ENCODE measurements at regions not wholly inside any gene's neighbourhood (a gene's known extent, or its start where the extent isn't known, plus 50 kb on each side); places are given as distances from the start of the nearest gene placed in this dataset.

DNA sequence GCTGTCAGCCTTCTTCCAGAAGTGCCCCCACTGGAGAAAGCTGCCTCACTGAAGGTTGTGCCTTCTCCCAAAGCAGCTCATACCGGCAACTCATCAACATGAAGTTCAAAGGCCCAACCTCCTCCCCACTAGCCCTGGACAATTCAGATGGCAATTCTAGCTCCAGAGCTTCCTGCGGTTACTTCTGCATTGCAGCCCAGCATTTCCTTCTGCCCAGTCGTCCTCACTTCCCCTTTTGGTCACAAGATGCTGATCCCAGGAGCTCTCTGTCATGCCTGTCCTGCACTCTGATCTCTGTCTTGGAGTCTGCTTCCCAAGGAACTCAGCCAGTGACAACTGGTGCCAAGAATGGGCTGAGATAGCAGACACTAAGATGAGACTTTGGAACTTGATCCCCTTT lies 178.2 kb upstream of the SOX9 start:
- no peak for TF ChIP-seq POLR2A (IDR thresholded peaks at IDR 0.05)
- no peak for TF ChIP-seq EP300 (IDR thresholded peaks at IDR 0.05)

Measured in ovary (tissue), 1 donor.